ENCODE measurements at regions not wholly inside any gene's neighbourhood (a gene's known extent, or its start where the extent isn't known, plus 50 kb on each side); places are given as distances from the start of the nearest gene placed in this dataset.

- no peak for TF ChIP-seq JUN (IDR thresholded peaks at IDR 0.05; ENCODE audit: borderline replicate concordance, insufficient read depth, insufficient read length, low read depth)
- no peak for TF ChIP-seq CTCF (IDR thresholded peaks at IDR 0.05; ENCODE audit: extremely low read depth in 1 of 2, insufficient read depth in 1 of 2, low read depth in 1 of 2, low read length in 2 of 2)
- TF ChIP-seq EZH2 (IDR thresholded peaks at IDR 0.05; ENCODE audit: borderline replicate concordance, low read depth, low read length, severe bottlenecking), result no peak
- no peak for TF ChIP-seq POLR2AphosphoS5 (IDR thresholded peaks at IDR 0.05; ENCODE audit: insufficient read depth, low read depth, low read length)
- no peak for TF ChIP-seq MAX (IDR thresholded peaks at IDR 0.05; ENCODE audit: insufficient read depth, insufficient read length)
- TF ChIP-seq POLR2A (IDR thresholded peaks at IDR 0.05; ENCODE audit: low read depth, low read length), result no peak
Observed at GRCh38 chr7:13745530-13745929, 243.9 kb downstream of the ETV1 start.

Measured in endothelial cell of umbilical vein (primary cell).